NB4 (cell line): ENCODE measurements at regions not wholly inside any gene's neighbourhood (a gene's known extent, or its start where the extent isn't known, plus 50 kb on each side); places are given as distances from the start of the nearest gene placed in this dataset.

Experiments used
- CTCF ChIP-seq: IDR thresholded peaks from one replicate; pipeline ENCODE4 v1.5.1; 2012; ENCODE audit warnings: low read depth, low read length
- MYC ChIP-seq: IDR thresholded peaks from 2 replicates; pipeline ENCODE4 v1.6.1; 2011; ENCODE audit warnings: low read depth, low read length
- POLR2A ChIP-seq: IDR thresholded peaks from 2 replicates; pipeline ENCODE4 v1.6.1; 2011; ENCODE audit warnings: mild to moderate bottlenecking; ENCODE audit not compliant: insufficient read length; ENCODE audit errors: extremely low read depth
- TF ChIP-seq, protein P1 (sequence below): IDR thresholded peaks from 2 replicates; pipeline ENCODE4 v1.6.1; 2011; ENCODE audit warnings: low read depth, low read length

GRCh38 chr4:27308379-27308778 is 447.7 kb downstream of the STIM2 start:
- TF ChIP-seq POLR2A, result no peak
- TF ChIP-seq MYC, result no peak
- no peak for TF ChIP-seq CTCF
- TF ChIP-seq, protein P1, sequence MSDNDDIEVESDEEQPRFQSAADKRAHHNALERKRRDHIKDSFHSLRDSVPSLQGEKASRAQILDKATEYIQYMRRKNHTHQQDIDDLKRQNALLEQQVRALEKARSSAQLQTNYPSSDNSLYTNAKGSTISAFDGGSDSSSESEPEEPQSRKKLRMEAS, result no peak
